ENCODE measurements at regions not wholly inside any gene's neighbourhood (a gene's known extent, or its start where the extent isn't known, plus 50 kb on each side); places are given as distances from the start of the nearest gene placed in this dataset.

DNA sequence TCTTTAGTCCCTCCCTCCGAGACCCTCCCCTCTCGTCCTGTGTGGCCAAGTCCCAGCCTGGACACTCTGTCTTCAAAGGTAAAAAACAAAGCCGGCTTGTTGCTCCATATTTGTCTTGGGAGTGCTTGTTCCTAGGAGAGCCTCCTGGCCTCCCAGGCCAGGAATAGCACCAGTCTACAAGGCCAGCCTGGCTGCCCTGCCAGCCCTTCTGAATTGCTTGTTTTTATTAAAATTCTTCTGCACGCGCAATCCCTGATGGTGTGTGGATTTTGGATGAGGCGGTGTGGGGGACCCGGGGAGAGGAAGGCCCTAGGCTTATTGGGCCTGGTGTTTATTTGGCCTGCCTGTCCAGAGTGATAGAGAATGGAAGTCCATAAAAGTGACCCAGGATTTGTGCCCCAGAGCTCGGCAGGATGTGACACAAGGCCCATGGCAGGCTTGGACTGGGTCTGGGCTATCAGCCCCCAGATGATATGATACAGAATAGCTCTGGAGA, 297.3 kb downstream of the CYP26B1 start:
- H3K27ac ChIP-seq (replicated peaks) = no peak overlapping the region
- TF ChIP-seq, protein P1, sequence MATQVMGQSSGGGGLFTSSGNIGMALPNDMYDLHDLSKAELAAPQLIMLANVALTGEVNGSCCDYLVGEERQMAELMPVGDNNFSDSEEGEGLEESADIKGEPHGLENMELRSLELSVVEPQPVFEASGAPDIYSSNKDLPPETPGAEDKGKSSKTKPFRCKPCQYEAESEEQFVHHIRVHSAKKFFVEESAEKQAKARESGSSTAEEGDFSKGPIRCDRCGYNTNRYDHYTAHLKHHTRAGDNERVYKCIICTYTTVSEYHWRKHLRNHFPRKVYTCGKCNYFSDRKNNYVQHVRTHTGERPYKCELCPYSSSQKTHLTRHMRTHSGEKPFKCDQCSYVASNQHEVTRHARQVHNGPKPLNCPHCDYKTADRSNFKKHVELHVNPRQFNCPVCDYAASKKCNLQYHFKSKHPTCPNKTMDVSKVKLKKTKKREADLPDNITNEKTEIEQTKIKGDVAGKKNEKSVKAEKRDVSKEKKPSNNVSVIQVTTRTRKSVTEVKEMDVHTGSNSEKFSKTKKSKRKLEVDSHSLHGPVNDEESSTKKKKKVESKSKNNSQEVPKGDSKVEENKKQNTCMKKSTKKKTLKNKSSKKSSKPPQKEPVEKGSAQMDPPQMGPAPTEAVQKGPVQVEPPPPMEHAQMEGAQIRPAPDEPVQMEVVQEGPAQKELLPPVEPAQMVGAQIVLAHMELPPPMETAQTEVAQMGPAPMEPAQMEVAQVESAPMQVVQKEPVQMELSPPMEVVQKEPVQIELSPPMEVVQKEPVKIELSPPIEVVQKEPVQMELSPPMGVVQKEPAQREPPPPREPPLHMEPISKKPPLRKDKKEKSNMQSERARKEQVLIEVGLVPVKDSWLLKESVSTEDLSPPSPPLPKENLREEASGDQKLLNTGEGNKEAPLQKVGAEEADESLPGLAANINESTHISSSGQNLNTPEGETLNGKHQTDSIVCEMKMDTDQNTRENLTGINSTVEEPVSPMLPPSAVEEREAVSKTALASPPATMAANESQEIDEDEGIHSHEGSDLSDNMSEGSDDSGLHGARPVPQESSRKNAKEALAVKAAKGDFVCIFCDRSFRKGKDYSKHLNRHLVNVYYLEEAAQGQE (IDR thresholded peaks at IDR 0.05; ENCODE audit: insufficient replicate concordance, low read depth) = no peak
- TF ChIP-seq SPI1 (IDR thresholded peaks at IDR 0.05; ENCODE audit: borderline replicate concordance, low read depth) (no peak), POLR2AphosphoS5 (IDR thresholded peaks at IDR 0.05; ENCODE audit: low read depth) (no peak), GABPA (IDR thresholded peaks at IDR 0.05; ENCODE audit: low read depth) (no peak)
- TF ChIP-seq, protein P2, sequence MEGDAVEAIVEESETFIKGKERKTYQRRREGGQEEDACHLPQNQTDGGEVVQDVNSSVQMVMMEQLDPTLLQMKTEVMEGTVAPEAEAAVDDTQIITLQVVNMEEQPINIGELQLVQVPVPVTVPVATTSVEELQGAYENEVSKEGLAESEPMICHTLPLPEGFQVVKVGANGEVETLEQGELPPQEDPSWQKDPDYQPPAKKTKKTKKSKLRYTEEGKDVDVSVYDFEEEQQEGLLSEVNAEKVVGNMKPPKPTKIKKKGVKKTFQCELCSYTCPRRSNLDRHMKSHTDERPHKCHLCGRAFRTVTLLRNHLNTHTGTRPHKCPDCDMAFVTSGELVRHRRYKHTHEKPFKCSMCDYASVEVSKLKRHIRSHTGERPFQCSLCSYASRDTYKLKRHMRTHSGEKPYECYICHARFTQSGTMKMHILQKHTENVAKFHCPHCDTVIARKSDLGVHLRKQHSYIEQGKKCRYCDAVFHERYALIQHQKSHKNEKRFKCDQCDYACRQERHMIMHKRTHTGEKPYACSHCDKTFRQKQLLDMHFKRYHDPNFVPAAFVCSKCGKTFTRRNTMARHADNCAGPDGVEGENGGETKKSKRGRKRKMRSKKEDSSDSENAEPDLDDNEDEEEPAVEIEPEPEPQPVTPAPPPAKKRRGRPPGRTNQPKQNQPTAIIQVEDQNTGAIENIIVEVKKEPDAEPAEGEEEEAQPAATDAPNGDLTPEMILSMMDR (IDR thresholded peaks at IDR 0.05; ENCODE audit: insufficient read depth, low read length) = no peak
- DNase-seq (ENCODE audit: low read depth in 1 of 2, low spot score in 1 of 2) = no peak
- H3K4me3 ChIP-seq (replicated peaks; ENCODE audit: insufficient read depth, low read length) = no peak overlapping the region
- H3K27me3 ChIP-seq (ENCODE audit: insufficient read depth, poor library complexity, severe bottlenecking) = no peaks in the 10 kb centered on the region

DNA sequence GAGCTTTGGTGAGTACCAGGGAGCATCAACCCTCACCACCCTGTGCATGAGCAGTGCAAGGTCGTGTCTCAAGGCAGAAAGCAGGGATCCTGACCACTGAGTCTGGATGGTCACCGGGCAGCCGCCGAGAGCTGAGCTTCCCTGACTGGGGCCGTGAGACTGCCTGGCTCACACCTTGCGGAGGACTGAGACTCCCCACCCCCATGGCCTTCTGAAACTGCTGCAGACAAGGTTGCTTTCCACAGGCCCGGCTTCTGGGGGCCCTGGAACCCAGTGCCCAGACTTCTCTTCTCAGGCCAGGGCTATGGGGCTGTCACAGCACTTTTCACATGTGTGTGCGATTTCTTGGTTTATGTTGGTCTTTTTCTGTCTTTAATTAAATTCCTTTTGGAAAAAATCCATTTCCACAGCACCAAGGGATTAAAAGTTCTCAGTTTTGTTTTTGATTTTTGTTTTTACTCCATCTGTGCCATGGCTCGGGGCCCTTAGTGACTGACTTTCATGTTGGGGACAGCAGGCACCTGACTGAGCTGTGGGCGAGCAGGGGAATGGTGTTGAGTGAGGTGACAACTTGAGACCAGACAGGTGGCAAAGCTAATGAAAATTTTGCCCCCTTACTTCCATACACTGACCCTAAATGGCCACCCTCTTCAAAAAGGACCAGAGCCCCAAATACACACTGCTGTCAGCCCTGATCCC, 297.9 kb downstream of the CYP26B1 start:
- Histone ChIP-seq H3K4me3 (replicated peaks; ENCODE audit: insufficient read depth, low read length) (no peak overlapping the region), H3K27me3 (ENCODE audit: insufficient read depth, poor library complexity, severe bottlenecking) (no peaks in the 10 kb centered on the region), H3K27ac (replicated peaks) (no peak overlapping the region)
- TF ChIP-seq GABPA (IDR thresholded peaks at IDR 0.05; ENCODE audit: low read depth) (no peak), POLR2AphosphoS5 (IDR thresholded peaks at IDR 0.05; ENCODE audit: low read depth) (no peak), SPI1 (IDR thresholded peaks at IDR 0.05; ENCODE audit: borderline replicate concordance, low read depth) (no peak)
- TF ChIP-seq, protein P2 (IDR thresholded peaks at IDR 0.05; ENCODE audit: insufficient read depth, low read length) = no peak
- TF ChIP-seq, protein P1 (IDR thresholded peaks at IDR 0.05; ENCODE audit: insufficient replicate concordance, low read depth) = no peak
- DNase-seq (ENCODE audit: low read depth in 1 of 2, low spot score in 1 of 2) = no peak

DNA sequence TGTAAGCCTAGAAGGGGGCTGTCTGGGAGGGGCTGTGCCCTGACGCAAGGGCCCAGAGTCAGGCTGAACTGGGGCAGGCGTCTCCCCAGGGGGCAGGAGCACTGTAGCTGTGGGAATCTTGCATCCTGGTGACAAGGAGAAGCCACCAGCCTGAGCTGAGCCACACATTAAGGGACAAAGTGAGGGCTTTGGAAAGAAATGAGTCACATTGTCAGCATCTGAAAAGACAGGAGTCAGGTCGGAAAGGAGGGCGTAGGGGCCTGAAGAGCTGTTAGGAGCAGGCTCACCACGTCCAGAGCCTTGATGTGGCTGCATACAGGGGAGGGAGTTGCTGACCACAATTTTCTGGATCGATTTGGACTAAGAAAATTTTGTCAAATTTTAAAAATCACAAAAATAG, 298.6 kb downstream of the CYP26B1 start:
- Histone ChIP-seq H3K4me3 (replicated peaks; ENCODE audit: insufficient read depth, low read length) (no peak overlapping the region), H3K27me3 (ENCODE audit: insufficient read depth, poor library complexity, severe bottlenecking) (no peaks in the 10 kb centered on the region), H3K27ac (replicated peaks) (no peak overlapping the region)
- TF ChIP-seq, protein P2 (IDR thresholded peaks at IDR 0.05; ENCODE audit: insufficient read depth, low read length) = no peak
- no peak for TF ChIP-seq POLR2AphosphoS5 (IDR thresholded peaks at IDR 0.05; ENCODE audit: low read depth)
- no peak for DNase-seq (ENCODE audit: low read depth in 1 of 2, low spot score in 1 of 2)

All from HL-60 (cell line).